22Rv1 (cell line): ENCODE measurements at regions not wholly inside any gene's neighbourhood (a gene's known extent, or its start where the extent isn't known, plus 50 kb on each side); places are given as distances from the start of the nearest gene placed in this dataset.

Source experiments
- H3K27ac ChIP-seq: fragments of 450-650 bp; 2 replicates; pipeline ENCODE4 v1.5.1; 2017
- ZFX ChIP-seq: fragments of 450-650 bp; IDR thresholded peaks from 2 replicates; pipeline ENCODE4 v1.6.1; 2017; ENCODE audit warnings: antibody characterized with exemption, borderline replicate concordance
- TF ChIP-seq, protein P1 (sequence below): fragments of 450-650 bp; IDR thresholded peaks from 2 replicates; pipeline ENCODE4 v1.5.1; 2017; ENCODE audit warnings: mild to moderate bottlenecking

DNA sequence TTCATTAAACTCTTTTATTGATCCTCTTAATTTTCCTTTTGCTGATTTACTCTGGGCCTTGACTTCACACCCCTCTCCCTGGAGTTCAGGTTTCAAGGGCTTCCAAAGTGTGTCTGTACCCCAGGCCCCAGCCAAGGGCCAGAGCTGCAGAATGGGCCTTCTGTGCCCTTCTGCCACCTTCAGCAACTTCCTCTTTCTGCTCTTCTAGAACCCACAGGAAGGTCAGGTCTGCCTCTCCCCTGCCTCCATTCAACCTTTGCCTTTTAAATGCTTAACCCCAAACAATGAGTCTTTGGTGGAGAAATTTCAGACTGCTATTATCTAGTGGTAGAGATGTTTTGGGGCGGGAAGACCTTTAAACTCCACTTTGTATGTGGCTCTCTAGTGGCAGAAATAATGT, 63.1 kb downstream of the TSN start:
- no peak overlapping the region for H3K27ac ChIP-seq
- TF ChIP-seq, protein P1, sequence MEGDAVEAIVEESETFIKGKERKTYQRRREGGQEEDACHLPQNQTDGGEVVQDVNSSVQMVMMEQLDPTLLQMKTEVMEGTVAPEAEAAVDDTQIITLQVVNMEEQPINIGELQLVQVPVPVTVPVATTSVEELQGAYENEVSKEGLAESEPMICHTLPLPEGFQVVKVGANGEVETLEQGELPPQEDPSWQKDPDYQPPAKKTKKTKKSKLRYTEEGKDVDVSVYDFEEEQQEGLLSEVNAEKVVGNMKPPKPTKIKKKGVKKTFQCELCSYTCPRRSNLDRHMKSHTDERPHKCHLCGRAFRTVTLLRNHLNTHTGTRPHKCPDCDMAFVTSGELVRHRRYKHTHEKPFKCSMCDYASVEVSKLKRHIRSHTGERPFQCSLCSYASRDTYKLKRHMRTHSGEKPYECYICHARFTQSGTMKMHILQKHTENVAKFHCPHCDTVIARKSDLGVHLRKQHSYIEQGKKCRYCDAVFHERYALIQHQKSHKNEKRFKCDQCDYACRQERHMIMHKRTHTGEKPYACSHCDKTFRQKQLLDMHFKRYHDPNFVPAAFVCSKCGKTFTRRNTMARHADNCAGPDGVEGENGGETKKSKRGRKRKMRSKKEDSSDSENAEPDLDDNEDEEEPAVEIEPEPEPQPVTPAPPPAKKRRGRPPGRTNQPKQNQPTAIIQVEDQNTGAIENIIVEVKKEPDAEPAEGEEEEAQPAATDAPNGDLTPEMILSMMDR: no peak
- TF ChIP-seq ZFX: no peak

DNA sequence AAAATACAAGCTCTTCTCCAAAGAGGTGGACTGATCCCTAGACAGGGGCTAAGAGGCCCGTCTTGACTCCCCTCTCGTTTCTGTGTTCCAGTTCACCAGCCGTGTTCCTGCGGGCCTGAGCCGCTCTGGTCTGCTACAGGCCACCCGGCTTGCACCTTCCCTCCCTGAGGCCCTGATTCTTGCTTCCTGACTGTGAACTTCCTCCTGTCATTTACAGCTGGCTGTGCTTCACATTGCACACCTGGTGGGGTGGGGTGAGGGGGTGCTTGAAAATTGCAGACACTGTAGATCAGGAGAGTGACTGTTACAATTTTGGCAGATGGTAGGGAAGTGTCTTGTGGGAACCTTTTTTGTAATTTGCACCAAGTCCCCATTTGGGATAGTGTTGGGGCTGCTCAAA, 64.4 kb downstream of the TSN start:
- TF ChIP-seq, protein P1: no peak
- TF ChIP-seq ZFX: no peak
- H3K27ac ChIP-seq: no peak overlapping the region

DNA sequence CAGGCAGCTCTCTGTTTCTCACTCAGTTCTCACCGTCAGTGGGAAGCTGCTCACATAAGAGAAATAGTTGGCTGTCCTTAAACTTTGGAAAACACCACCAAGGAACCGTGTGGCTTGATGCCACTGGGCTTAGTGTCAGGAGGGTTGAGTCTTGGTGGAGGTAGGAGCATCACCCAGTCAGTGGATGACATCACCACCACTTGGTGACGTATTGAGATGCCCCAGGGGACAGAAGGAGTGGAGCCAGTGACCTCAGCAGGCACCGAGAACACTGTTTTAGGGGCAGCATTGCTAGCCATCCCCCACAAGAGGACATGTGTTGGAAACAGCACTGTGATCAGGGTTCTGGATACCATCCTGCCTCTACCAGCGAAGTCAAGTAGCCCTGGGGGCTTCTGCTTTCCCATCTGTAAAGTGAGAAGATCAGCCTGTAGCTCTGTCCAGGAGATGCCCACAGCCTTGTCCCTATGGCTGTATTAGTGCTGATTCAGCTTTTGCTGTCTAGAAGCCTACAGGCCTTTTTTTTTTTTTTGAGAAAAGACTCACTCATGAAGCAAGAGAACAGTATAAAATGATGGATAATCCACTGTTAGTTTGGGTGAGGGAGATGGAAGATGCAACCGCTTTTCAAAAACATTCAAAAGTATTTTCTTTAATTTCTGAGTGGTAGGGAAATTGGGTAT, 66.2 kb downstream of the TSN start:
- H3K27ac ChIP-seq: no peak overlapping the region
- TF ChIP-seq, protein P1: no peak
- no peak for TF ChIP-seq ZFX

DNA sequence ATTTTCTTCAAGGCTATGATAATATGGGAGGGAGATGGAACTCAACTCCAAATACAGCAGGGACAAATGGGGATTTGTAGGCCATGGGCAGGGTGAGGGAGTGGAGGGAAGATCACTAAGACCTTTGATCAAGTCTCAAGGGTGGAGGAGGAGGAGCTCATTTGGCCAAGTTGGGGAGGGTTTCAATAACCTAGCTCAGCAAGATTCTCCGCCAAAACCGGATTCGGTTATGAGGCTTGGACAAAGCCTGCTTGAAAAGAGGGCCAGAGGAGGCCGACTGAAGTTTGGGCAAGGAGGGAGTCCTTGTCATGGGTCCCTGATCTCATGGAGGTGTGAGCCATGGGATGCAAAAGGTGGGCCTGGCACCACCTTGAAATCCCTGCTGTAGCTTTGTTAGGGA, 68.8 kb downstream of the TSN start:
- TF ChIP-seq, protein P1: no peak
- no peak for TF ChIP-seq ZFX
- H3K27ac ChIP-seq: no peak overlapping the region

DNA sequence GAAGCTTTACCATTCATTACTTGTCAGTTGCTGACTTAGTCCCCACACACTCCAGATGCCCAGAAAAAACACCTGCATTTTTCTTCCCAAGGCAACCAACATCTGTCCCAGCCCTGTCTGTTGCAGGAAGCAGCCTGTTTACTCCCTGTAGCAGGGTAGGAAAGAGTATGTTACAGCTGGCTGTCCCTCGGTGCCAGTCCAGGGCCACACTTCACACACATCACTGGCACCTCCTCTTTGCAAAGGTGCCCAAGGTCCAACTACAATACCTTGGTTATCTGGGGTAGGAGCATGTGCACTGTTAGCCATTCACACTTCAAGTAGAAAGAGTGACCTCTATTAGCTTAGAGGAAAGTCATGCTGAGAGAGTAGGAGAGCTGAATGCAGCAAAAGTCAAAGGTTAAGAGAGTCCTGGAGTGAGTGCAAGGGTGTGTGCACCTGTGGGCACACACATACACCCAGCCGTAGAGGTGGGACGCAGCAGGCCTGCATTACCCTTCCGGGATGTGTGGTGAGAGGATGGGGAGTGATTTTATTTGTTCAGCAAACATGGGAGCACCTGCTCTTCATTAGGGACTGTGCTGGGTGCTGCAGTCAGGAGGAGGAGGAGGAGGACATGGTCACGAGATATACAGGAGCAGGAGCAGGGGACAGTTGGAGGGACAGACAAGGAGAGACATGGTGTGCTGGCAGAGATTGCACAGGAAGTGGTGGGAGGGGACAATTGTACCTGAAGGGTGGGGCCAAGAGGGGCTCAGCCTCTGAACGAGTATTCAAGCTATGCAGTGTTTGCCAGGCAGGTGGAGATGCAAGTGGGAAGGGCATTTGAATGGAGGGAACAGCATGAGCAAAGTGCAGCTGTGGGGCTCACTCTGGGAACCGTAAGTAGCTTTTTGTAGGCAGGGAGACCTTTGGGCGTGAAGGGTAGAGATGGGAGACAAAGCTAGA, 69.8 kb downstream of the TSN start:
- TF ChIP-seq ZFX: no peak
- no peak overlapping the region for H3K27ac ChIP-seq

DNA sequence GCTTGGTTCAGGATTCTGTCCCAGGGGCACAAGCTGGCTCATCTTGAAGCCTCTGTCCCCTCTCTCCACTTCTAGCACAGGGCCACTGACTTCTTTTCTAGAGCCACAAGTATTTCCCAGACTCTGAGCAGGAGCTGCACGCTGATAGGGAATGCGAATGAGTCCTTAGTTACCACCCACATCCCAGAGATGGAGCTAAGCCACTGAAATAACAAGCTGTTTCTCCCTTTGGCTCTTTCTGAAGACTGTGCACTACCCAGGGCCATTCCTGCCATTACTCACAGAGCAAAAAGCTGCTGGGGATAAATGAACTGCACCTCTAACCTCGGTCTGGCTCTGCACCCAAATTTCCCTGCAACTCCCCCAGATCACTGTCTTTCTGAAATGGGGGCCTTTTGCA, 70.6 kb downstream of the TSN start:
- no peak for TF ChIP-seq ZFX
- TF ChIP-seq, protein P1: no peak
- H3K27ac ChIP-seq: no peak overlapping the region

DNA sequence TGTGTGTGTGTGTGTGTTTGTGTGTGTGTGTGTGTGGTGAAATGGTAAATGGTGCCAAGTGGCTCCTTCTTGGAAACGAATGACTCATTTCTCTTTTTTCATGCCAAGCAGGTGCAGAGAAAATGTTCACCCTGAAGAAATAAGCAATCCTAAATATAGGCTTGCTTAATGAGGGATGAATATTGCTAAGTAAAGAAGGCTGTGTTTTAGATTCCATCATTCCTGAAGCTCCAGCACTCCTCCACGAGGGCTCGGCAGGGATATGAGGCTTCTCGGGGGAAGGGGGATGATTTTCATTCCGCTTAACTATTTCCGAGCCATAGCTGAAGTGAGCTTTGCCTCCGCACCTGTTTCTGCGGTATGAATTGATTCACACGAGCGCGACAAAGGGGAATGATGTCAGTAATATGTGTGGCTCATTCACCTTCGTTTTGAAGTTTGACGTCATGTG, 72.9 kb downstream of the TSN start:
- no peak overlapping the region for H3K27ac ChIP-seq
- no peak for TF ChIP-seq ZFX

DNA sequence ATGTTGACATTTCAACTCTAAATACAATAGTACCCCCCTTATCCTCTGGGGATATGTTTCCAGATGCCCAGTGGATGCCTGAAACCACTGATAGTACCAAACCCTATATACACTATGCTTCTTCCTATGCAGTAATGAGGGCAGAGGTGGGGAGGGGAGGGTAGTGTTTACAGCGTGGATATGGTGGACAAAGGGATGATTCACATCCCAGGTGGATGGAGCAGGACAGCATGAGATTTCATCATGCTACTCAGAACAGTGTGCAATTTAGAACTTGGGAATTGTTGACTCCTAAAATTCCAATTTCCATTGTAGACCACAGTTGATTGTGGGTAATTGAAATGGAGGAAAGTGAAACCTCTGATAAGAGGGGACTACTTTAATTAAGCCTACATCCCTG, 75.4 kb downstream of the TSN start:
- H3K27ac ChIP-seq: no peak overlapping the region
- TF ChIP-seq, protein P1: no peak
